ENCODE measurements at regions not wholly inside any gene's neighbourhood (a gene's known extent, or its start where the extent isn't known, plus 50 kb on each side); places are given as distances from the start of the nearest gene placed in this dataset.
"Not testable (repeated sequence)": the region's sequence is repeated elsewhere in the genome, so short reads cannot be mapped to it uniquely, and the experiment has no call there.

DNA sequence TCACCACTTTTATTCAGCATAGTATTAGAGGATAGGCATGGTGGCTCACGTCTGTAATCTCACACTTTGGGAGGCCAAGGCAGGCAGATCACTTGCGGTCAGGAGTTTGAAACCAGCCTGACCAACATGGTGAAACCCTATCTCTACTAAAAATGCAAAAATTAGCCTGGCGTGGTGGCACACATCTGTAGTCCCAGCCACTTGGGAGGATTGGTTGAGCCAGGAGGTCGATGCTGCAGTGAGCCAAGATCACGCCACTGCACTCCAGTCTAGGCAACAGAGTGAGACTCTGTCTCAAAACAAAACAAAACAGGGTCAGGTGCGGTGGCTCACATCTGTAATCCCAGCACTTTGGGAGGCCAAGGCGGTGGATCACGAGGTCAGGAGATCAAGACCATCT, 190.3 kb upstream of the SFSWAP start:
- not testable (repeated sequence) for H3K4me3 ChIP-seq (ENCODE audit: low read length); H3K4me2 ChIP-seq (ENCODE audit: low read length); H3K27me3 ChIP-seq (ENCODE audit: insufficient read depth, low read depth, low read length); H2AFZ ChIP-seq (ENCODE audit: low read depth, low read length); H3K36me3 ChIP-seq (ENCODE audit: insufficient read depth, low read length); H3K9ac ChIP-seq (ENCODE audit: low read length); H3K27ac ChIP-seq (ENCODE audit: low read length); H3K9me2 ChIP-seq (ENCODE audit: insufficient read depth, low read length); H3K9me3 ChIP-seq (ENCODE audit: low read length); H3F3A ChIP-seq (ENCODE audit: insufficient read depth, low read length, poor library complexity, severe bottlenecking); H4K20me1 ChIP-seq (ENCODE audit: insufficient read depth); H3K79me2 ChIP-seq (replicated peaks; ENCODE audit: insufficient read depth, low read length)

DNA sequence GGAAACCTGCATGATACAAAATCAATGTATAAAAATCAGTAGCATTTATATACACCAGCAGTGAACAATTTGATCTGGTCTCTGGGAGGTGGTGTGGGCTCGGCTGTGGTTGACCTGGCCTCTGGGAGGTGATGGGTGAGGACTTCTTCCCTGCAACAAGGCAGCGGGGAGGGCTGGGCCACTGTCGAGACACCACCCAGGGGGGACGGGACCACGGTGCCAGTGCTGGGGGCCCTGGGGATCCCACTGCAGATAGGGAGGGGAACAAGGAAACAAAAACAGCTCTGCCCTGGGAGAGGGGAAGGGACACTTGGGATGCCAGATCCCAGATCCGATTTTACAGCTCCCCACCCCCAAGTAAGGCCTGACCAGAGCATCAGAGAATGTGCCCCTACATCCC, 189.6 kb upstream of the SFSWAP start:
- Histone ChIP-seq H4K20me1 (ENCODE audit: insufficient read depth) (no peaks in the 10 kb centered on the region), H3F3A (ENCODE audit: insufficient read depth, low read length, poor library complexity, severe bottlenecking) (no peaks in the 10 kb centered on the region), H3K9me2 (ENCODE audit: insufficient read depth, low read length) (no peaks in the 10 kb centered on the region), H3K4me3 (ENCODE audit: low read length) (no peak overlapping the region), H3K4me2 (ENCODE audit: low read length) (no peak overlapping the region), H3K27ac (ENCODE audit: low read length) (no peak overlapping the region), H3K9me3 (ENCODE audit: low read length) (no peaks in the 10 kb centered on the region), H2AFZ (ENCODE audit: low read depth, low read length) (no peak overlapping the region), H3K79me2 (replicated peaks; ENCODE audit: insufficient read depth, low read length) (no peaks in the 10 kb centered on the region), H3K27me3 (ENCODE audit: insufficient read depth, low read depth, low read length) (no peaks in the 10 kb centered on the region), H3K9ac (ENCODE audit: low read length) (no peak overlapping the region), H3K36me3 (ENCODE audit: insufficient read depth, low read length) (no peaks in the 10 kb centered on the region)
- TF ChIP-seq RAD21 (conservative IDR thresholded peaks at IDR 0.05) (no peak), TAF1 (IDR thresholded peaks at IDR 0.05; ENCODE audit: low read depth) (no peak), EP300 (conservative IDR thresholded peaks at IDR 0.05; ENCODE audit: poor library complexity, severe bottlenecking) (no peak)
- TF ChIP-seq, protein P1, sequence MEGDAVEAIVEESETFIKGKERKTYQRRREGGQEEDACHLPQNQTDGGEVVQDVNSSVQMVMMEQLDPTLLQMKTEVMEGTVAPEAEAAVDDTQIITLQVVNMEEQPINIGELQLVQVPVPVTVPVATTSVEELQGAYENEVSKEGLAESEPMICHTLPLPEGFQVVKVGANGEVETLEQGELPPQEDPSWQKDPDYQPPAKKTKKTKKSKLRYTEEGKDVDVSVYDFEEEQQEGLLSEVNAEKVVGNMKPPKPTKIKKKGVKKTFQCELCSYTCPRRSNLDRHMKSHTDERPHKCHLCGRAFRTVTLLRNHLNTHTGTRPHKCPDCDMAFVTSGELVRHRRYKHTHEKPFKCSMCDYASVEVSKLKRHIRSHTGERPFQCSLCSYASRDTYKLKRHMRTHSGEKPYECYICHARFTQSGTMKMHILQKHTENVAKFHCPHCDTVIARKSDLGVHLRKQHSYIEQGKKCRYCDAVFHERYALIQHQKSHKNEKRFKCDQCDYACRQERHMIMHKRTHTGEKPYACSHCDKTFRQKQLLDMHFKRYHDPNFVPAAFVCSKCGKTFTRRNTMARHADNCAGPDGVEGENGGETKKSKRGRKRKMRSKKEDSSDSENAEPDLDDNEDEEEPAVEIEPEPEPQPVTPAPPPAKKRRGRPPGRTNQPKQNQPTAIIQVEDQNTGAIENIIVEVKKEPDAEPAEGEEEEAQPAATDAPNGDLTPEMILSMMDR (IDR thresholded peaks at IDR 0.05; ENCODE audit: poor library complexity, severe bottlenecking): no peak

DNA sequence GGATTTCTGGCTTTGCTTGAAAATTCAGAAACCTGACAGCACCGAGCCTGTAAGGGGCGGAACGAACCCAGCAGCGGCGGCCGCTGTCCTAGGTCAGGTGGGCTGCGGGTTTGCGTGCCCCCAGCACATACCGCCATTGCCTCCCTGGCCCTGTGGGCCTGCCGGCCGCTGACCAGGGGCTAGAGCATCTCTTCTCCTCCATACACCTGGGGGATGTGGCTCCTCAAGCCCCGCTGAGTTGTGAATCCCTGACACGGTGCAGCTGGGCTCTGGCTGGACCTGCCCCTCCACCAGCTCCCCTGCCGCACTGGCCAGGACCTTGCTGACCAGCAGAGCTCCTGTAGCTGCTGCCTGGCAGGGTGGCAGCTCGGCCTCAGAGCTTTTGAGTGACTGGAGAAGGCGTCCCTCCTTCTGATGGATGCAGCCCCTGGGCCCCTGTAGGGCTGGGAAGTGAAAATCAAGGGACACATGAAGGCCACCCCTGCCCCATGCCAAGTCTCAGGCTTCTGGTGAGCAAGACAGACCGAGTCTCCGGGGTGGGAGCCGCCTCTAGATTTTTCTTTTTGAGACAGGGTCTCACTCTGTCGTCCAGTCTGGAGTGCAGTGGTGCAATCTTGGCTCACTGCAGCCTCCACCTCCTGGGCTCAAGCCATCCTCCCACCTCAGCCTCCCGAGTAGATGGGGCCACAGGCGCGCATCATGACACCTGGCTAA, 184.9 kb upstream of the SFSWAP start:
- no peak overlapping the region for H3K27ac ChIP-seq (ENCODE audit: low read length)

More for the DNA sequence above, 184.9 kb upstream of the SFSWAP start:
- H3K9ac ChIP-seq (ENCODE audit: low read length): no peak overlapping the region
- no peaks in the 10 kb centered on the region for H3K9me2 ChIP-seq (ENCODE audit: insufficient read depth, low read length)
- no peak overlapping the region for H3K4me3 ChIP-seq (ENCODE audit: low read length)
- H2AFZ ChIP-seq (ENCODE audit: low read depth, low read length): no peak overlapping the region
- no peaks in the 10 kb centered on the region for H3K27me3 ChIP-seq (ENCODE audit: insufficient read depth, low read depth, low read length)
- H4K20me1 ChIP-seq (ENCODE audit: insufficient read depth): no peaks in the 10 kb centered on the region
- no peaks in the 10 kb centered on the region for H3K79me2 ChIP-seq (replicated peaks; ENCODE audit: insufficient read depth, low read length)
- no peak for TF ChIP-seq SMC3 (conservative IDR thresholded peaks at IDR 0.05; ENCODE audit: poor library complexity)
- TF ChIP-seq, protein P1 (IDR thresholded peaks at IDR 0.05; ENCODE audit: poor library complexity, severe bottlenecking): no peak
- no peak for TF ChIP-seq POLR2AphosphoS5 (IDR thresholded peaks at IDR 0.05)
- TF ChIP-seq, protein P2, sequence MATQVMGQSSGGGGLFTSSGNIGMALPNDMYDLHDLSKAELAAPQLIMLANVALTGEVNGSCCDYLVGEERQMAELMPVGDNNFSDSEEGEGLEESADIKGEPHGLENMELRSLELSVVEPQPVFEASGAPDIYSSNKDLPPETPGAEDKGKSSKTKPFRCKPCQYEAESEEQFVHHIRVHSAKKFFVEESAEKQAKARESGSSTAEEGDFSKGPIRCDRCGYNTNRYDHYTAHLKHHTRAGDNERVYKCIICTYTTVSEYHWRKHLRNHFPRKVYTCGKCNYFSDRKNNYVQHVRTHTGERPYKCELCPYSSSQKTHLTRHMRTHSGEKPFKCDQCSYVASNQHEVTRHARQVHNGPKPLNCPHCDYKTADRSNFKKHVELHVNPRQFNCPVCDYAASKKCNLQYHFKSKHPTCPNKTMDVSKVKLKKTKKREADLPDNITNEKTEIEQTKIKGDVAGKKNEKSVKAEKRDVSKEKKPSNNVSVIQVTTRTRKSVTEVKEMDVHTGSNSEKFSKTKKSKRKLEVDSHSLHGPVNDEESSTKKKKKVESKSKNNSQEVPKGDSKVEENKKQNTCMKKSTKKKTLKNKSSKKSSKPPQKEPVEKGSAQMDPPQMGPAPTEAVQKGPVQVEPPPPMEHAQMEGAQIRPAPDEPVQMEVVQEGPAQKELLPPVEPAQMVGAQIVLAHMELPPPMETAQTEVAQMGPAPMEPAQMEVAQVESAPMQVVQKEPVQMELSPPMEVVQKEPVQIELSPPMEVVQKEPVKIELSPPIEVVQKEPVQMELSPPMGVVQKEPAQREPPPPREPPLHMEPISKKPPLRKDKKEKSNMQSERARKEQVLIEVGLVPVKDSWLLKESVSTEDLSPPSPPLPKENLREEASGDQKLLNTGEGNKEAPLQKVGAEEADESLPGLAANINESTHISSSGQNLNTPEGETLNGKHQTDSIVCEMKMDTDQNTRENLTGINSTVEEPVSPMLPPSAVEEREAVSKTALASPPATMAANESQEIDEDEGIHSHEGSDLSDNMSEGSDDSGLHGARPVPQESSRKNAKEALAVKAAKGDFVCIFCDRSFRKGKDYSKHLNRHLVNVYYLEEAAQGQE (IDR thresholded peaks at IDR 0.05; ENCODE audit: borderline replicate concordance): no peak
- TF ChIP-seq MXI1 (conservative IDR thresholded peaks at IDR 0.05; ENCODE audit: poor library complexity, severe bottlenecking): no peak
- TF ChIP-seq TAF1 (IDR thresholded peaks at IDR 0.05; ENCODE audit: low read depth): no peak
- no peak for TF ChIP-seq EZH2 (IDR thresholded peaks at IDR 0.05; ENCODE audit: borderline replicate concordance, insufficient read depth, low read length, poor library complexity, severe bottlenecking)
- no peak for TF ChIP-seq RAD21 (conservative IDR thresholded peaks at IDR 0.05)
- TF ChIP-seq EP300 (conservative IDR thresholded peaks at IDR 0.05; ENCODE audit: poor library complexity, severe bottlenecking): no peak
- no peaks in the 10 kb centered on the region for H3K36me3 ChIP-seq (ENCODE audit: insufficient read depth, low read length)
- no peaks in the 10 kb centered on the region for H3K9me3 ChIP-seq (ENCODE audit: low read length)
- H3F3A ChIP-seq (ENCODE audit: insufficient read depth, low read length, poor library complexity, severe bottlenecking): no peaks in the 10 kb centered on the region
- H3K4me2 ChIP-seq (ENCODE audit: low read length): no peak overlapping the region

Data from neural cell (in vitro differentiated cells).